AG20443 (cell line): ENCODE measurements at regions not wholly inside any gene's neighbourhood (a gene's known extent, or its start where the extent isn't known, plus 50 kb on each side); places are given as distances from the start of the nearest gene placed in this dataset.
A peak's percentile ranks its signal among the peaks of the same experiment; 100 is the strongest.
"Not testable (repeated sequence)": the region's sequence is repeated elsewhere in the genome, so short reads cannot be mapped to it uniquely, and the experiment has no call there.

ENCODE experiments used
- DNase-seq: peaks from one replicate; pipeline ENCODE4 v3.0.0; 2012; ENCODE audit warnings: low spot score, mixed read lengths

DNA sequence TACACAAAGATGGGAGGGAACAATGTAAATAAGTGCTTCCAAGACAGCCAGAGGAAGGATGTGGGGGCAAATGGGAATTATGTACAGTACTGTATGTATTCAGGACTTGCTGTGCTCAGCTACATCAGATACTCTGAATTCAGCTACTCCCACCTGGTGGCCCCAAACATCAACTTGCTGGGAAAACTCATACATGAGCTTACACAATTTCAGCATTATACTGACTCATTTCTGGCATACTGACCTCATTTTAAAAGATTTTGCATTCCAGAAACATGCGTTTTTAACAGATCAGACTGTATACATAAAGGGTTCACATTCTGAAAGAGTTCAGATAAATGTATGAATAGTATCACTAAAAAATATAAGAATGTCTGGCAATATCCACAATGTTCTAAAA is 59.7 kb downstream of the GPX5 start:
- DNase-seq = no peak

DNA sequence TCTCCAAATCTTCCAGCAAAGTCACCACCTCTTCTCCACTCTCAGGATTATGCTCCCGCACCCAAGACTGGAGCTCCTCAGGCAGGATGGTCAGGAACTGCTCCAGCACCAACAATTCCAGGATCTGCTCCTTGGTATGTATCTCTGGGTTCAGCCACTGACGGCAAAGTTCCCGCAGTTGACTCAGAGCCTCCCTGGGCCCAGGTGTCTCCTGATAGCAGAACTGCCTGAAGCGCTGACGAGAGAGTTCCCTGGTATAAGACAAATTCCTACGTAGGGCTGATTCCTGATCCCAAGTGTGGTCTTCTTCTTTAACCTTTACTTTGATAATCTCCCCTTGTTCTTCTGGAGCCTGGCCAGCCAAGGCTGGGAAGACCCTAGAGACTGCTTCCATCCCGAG is 60.6 kb downstream of the GPX5 start:
- no peak for DNase-seq

DNA sequence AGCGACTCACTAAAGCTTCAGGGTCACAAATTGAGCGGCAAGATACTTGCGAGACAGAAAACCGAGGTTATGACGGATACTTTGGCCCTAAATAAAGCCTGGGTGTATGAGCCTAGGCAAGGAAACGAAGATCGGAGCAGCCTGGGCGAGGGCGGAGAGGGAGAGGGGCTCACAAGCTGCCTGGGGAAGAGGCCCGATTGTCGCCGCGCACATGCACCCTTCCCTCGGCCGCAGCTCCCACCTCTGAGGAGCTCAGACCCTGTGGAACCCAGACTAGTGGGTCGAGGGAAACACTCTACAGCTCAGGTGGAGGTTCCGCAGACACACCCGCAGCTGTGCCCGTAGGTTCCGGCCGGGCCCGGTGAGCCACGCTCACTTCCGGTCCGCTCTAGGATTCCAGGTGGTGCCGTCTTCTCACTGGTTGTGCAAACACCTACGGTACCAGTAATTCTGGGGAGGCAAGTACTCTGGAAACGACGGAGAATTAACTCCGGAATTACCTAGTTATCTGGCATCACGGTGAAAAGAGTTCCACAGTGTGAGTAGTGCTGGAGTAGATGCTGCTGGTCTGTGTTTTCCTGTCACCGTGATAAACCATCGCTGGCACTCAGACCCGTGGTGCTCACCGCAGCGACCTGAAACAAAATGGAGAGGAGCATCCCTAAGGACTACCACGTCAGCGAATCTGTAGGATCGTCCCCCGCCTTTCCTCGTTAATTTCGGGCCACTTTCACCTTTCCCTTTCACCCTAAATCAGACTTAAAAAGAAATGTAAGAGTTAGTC is 61.5 kb downstream of the GPX5 start:
- DNase-seq = peak; percentile 45

DNA sequence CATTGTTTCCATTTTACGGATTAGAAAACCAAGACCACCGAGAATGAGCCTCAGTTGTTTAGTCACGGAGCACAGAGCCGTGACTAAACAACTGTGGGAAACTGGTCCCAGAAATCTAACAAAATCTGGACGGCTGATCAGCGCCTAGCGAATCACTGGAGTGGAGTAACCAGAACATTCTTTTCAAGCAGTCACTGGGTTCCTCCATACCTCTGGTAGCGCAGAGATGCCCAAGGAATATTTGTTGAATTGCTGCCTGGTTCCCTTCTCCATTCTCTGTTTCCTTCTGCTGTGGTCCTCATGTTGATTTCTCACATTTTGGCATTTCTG is 62.0 kb downstream of the GPX5 start:
- DNase-seq = peak; percentile 13

DNA sequence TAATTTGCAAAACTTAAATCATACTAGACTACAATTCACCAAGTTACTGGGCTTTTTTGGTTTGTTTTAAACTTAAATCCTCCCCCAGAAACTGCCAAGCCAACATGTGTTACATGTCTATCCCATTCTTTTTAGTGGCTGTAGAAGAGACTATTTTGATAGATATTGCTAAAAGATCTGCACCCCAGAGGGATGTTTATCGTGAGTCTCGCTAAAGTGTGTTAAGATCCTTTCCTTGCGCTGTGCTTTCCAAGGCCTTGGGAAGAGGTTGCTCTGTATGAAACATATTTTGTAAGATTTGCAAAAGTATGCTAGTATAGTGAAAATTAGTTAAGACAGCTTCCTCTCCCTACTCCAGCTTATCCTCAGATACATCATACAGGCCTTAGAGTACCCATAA is 63.0 kb downstream of the GPX5 start:
- no peak for DNase-seq

DNA sequence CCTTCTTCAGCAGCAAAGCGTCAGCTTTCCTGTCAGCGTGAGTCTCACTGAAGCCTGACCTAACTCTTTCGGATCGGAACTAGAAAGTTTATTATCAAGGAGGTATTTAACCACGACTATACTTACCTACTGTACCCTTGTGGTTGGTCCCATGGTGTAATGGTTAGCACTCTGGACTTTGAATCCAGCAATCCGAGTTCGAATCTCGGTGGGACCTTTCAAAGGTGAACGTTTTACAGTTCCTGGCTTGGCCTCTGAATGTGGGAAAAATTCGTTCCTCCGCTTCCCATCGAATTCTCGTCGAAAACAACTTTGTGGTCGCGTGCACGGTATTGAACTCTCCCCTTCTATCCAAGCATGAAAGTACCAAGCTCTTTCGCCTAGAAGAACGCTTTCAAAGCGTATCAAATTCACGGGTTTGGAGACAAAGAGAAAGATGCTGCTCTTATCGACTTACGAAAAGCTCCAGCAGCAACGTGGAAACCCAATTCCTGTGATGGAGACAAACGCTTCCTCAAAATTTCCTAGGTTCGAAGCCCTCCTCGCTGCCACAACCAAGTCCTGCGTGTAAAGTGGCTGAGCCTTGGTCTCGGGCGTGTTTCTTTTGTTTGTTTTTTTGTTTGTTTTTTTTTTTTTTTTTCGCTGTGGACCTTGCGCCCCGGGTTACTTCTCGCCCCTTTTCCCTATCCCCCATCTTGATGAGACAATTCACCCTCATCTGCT is 63.7 kb downstream of the GPX5 start:
- DNase-seq = peak; percentile 37

DNA sequence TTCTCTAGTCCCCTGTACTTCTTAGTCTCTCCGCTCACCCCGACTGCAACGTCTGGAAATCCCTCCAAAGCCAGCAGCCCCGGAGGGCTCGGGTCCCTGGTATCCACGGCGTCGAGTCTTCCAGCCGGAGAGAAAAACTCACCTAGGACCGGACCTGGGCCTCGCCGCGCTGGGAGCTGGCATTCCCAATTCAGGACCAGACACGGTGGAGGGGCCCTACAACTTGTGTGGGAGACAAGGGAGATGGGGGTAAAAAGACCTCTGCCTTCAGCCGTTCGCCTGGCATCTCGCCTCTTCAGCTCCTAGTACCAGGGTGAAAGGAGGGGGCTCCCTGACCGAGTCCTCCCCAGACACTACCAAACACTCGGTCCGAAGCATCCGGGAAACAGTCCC is 64.3 kb downstream of the GPX5 start:
- no peak for DNase-seq

DNA sequence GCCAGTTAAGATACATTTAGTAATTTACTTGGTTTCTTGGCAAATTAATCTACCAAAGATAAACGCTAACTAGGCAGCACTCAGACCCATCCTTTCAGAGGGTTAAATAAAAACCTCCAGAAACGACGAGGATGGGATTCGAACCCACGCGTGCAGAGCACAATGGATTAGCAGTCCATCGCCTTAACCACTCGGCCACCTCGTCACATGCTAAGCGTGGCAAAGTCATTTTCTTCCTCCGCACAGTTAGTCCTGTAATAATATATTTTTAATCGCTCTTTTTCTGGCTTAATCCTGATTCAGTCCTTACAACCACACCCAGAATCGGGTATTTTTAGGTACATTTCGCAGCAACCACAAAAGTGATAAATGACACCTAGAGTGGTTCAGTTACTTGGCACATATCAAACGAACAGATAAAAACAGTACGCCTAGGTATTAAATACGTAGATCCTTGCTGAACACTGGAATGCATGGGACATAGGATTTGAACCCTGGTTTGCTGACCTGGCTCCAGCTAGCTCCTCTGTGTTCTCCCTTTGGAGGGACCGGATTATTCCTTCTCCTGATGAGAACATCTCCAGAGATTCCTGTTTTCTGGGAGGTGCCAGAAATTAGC is 71.6 kb downstream of the GPX5 start:
- peak; percentile 15 for DNase-seq

DNA sequence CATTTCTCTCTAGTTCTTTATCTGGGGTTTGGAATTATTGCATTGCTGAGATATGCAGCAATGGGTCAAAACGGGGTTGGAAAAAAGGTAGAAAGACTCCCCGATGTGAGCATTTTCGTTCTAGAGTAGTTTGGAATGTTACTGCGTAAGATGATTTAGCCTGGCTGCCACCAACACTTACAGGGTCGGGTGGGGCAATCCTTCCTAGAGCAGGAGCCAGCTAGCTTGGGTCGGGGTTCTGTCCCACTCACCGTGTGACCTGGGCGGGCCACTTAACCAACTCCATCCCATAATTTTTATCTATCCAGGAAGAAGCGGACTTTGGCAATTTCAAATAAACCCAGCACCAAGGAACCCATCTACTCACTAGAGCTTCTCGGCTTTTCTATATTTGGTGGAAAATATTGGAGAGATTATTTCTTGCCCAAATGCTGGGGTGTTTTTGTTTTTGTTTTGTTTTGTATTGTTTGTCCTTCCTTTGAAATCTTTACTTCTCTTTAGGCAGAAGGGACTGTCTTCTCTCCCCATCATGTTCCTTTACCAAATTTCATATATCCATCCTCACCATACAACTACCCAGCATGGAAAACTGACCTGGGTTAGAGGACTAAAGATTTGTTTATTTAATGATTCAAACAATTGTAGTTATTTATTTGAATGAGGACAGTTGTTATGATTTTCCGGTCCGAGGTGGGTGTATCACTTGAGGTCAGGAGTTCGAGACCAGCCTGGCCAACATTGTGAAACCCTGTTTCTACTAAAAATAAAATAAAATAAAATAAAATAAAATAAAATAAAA is 72.4 kb downstream of the GPX5 start:
- no peak for DNase-seq

DNA sequence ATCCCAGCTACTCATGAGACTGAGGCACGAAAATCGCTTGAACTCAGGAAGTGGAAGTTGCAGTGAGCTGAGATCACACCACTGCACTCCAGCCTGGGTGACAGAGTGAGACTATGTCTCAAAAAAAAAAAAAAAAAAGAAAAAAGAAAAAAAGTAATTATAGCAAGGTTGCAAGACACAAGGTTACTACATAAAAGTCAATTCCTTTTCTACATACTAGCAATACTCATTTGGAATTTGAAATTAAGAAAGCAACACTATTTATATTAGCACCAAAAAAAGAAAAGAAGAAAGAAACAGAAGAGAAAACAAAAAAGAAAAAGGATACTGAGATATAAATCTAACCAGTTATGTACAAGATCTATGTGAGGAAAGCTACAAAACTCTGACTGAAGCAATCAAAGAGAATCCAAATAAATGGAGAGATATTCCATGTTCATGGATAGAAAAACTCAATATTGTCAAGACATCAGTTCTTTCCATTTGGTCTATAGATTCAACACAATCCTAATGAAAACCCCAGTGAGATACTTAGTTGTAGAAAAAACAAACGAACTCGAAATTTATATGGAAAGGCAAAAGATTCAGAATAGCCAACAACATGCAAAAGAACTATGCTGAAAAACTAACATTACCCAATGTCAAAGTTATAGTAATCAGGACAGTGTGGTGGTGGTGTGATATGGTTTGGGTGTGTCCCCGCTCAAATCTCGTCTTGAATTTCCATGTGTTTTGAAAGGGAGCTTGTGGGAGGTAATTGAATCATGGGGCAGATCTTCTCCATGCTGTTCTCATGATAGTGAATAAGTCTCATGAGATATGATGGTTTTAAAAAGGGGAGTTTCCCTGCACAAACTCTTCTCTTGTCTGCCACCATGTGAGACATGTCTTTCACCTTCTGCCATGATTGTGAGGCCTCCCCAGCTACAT is 73.3 kb downstream of the GPX5 start:
- DNase-seq = no peak

DNA sequence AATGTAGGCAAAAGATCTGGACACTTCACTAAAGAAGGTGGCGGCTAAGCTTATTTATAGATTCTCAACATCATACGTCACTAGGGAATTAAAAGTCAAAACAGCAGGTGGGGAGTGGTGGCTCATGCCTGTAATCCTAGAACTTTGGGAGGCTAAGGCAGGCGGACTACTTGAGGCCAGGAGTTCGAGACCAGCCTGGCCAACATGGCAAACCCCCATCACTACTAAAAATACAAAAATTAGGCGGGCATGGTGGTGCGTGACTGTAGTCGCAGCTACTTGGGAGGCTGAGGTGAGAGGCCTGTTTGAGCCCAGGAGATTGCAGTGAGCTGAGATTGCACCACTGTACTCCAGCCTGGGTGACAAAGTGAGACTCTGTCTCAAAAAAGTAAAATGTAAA is 74.6 kb downstream of the GPX5 start:
- no peak for DNase-seq

DNA sequence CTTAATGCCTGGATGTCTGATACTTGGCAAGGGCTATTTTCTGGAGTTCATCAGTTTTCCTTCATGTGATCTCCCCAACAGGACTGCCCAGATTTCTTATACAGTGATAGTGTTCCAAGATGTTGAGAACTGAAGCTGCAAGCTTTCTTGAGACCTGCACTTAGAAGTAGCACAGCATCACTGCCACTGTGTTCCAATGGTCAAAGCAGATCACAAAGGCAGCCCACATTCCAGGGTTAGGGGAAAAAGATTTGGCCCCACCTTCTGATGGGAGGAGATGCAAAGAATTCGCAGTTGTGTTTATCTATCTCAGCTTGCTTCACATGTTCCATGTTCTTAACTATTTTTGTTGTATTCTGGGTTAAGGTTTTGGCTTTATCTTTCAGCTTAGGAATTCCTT is 78.2 kb downstream of the GPX5 start:
- DNase-seq = no peak

DNA sequence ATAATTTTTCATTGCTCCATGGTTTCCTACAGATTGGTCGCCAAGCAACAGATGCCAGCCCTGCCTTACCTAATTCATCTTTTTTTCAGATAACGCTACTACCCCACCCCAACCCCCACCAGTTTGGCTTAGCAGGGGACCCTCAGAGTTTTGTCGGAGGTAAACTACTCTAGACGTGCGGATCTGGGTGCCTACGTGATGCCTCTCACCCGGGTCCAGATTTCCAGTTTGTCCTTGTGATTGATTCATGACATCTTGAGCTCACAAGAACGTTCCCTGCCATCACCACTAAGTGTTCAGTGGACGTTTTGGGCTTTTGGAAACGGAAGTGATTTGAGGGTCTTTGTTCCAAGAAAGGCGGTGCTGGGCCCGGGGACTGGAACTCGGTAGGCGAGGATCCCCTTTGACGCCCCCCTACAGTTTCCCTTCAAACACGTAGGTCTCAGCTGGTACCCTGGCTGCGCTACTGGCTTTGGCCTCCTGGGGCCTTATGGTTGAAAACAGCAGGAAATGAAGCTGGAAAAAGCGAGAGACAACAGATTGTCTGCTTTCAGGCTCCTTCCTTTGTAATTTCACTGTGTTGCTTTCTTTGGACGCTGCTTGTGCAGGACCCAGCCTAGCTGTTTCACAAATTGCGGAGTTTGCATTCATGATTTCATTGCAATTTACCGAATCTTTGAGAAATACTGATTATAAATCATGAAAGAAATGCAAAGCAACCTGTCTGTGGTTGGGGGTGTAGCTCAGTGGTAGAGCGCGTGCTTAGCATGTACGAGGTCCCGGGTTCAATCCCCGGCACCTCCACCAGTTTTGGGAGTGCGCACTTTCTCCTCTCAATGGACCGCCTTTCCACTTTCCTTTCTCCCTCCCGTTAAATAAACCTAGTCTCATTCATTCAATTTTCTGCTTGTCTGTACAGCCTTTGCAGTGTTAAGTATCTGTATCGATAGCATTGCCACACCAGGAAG is 81.0 kb downstream of the GPX5 start:
- DNase-seq = peak; percentile 62

DNA sequence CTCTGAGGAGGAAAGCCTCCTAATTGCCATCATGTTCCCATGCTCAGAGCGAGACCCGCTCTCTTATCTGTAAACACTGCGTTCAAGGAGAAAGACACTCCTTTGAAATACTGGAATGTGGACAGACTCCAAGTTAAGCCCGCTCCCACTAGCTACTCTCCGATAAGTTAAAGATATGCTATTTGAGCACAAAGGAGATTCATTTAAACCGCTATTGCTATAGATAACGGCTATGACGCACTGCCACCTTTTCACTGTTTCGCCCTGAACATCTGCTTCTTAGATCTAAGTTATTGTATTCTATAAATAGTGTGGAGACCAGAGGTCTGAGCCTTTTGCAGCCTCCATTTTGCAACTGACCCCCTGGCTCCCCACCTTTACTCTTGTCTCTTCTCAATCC is 82.3 kb downstream of the GPX5 start:
- DNase-seq = no peak

DNA sequence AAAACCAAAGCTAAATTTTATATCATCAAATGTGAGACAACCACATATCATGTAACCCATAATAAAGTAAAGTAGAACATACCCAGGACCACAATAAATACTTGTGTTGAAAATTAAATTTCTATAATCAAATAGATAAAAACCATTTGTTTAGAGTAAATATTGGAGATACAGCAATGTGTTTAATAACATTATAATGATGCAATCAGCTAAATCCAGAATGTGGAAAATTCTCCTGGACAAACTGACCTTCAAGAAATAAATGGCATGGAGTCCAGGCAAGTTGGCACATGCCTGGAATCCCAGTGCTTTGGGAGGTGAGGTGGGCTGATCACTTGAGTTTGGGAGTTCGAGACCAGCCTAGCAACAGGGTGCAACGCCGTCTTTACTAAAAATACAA is 84.0 kb downstream of the GPX5 start:
- DNase-seq = no peak

DNA sequence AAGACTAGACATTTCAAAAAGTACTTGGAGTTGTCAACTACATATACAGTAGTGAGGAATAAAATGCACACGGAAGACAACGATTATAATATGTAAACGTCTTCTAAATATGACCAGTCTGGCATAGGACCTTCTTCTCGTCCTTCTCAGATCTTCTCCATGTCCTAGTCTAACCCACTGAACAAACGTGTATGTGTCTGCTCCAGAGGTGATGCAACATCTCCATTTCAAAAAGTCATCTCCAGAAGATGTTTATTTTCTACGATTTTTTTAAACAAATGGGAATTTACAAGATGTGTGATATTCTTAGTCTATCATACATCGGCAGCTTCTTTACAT is 89.9 kb downstream of the GPX5 start:
- DNase-seq = no peak

DNA sequence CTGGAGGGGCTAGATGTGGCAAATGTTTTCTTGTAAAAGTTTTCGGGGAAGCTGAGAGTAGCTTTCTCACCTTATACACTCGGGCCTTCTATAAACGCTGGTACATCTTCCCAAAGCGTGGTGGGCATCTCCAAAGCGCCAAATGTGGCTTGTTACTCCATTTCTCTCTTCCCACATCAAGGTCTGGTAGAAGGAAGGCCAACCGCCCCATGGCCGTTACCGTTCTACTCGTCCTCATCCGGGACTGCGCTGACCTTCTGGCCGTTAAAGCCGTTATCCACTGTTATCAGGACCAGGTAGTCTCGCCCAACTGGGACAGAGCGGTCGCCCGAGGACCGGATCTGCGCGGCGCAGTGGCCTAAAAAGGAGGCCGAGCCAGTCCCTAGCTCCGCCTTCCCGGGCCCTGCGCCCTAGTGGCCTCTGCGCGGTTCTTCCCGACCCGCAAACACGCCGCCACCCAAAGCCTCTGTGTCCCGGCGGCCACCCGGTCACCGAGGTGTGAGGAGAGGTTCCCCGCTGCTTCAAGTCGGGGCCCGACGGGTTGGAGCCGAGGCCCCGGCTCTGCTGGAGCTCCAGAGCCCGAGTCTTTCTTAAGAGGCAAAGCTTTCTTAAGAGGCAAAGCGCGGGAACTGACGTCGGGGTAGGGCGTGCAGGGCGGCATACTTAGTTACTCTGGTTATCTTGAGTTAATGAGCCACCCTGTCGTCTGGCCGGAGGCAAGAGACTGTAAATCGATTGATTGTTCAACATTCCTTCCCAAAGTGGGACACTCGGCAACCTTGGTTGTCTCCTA is 90.5 kb downstream of the GPX5 start:
- DNase-seq = no peak

DNA sequence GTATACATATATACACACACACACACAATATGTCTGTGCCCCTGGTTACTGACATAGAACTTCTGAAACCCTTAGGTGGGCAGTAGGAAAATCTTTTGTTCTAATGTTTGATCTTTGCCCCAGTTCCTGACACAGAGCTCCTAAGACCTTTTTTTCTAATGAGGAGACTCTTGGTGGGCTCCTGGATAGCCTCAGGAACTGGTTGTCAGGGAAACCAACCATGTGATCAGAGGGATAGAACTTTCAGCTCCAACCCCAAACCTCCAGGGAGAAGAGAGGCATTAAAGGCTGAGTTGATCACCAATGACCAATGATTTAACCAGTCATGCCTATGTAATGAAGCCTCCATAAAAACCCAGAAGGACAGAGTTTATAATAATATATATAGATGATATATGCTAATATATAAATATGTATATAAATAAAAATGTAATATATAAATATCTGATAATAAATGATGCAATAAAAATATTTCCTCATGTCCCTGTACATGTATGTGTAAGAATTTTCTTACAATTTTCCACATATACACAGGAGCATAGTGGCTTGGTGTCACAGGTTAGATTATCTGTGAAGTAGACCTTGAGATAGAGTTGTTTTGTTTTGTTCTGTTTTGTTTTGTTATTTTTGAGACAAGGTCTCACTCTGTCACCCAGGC is 93.3 kb downstream of the GPX5 start:
- DNase-seq = no peak

DNA sequence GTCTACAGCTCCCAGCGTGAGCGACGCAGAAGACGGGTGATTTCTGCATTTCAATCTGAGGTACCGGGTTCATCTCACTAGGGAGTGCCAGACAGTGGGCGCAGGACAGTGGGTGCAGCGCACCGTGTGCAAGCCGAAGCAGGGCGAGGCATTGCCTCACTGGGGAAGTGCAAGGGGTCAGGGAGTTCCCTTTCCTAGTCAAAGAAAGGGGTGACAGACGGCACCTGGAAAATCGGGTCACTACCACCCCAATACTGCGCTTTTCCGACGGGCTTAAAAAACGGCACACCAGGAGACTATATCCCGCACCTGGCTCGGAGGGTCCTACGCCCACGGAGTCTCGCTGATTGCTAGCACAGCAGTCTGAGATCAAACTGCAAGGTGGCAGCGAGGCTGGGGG is 95.6 kb downstream of the GPX5 start:
- DNase-seq = not testable (repeated sequence)
